ENCODE measurements at regions not wholly inside any gene's neighbourhood (a gene's known extent, or its start where the extent isn't known, plus 50 kb on each side); places are given as distances from the start of the nearest gene placed in this dataset.

DNA sequence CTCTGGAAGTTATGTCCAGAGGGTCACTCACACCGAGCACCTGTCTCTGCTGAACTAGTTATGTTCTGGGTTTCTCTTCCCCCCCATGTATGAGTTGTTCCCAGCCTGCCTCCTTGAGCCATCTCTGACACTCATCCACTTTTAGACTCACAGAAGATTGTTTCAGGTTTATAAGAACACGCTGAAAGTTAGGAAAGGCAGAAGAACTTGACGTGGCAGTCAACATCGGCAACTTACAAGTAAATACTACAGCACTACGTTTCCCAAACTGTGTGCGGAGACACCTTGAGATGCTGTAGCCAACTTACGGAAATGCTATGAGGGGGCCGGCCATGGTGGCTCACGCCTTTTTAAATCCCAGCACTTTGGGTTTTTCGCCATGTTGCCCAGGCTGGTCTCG lies 318.0 kb downstream of the ZNF621 start:
- TF ChIP-seq, protein P1, sequence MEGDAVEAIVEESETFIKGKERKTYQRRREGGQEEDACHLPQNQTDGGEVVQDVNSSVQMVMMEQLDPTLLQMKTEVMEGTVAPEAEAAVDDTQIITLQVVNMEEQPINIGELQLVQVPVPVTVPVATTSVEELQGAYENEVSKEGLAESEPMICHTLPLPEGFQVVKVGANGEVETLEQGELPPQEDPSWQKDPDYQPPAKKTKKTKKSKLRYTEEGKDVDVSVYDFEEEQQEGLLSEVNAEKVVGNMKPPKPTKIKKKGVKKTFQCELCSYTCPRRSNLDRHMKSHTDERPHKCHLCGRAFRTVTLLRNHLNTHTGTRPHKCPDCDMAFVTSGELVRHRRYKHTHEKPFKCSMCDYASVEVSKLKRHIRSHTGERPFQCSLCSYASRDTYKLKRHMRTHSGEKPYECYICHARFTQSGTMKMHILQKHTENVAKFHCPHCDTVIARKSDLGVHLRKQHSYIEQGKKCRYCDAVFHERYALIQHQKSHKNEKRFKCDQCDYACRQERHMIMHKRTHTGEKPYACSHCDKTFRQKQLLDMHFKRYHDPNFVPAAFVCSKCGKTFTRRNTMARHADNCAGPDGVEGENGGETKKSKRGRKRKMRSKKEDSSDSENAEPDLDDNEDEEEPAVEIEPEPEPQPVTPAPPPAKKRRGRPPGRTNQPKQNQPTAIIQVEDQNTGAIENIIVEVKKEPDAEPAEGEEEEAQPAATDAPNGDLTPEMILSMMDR (IDR thresholded peaks at IDR 0.05; ENCODE audit: low read depth, low read length): no peak
- Histone ChIP-seq H3K27me3 (no peaks in the 10 kb centered on the region), H3K9me3 (no peaks in the 10 kb centered on the region), H3K4me3 (ENCODE audit: low read depth, low read length) (no peak overlapping the region), H3K4me1 (no peaks in the 10 kb centered on the region), H3K36me3 (no peaks in the 10 kb centered on the region)
- DNase-seq: no peak

DNA sequence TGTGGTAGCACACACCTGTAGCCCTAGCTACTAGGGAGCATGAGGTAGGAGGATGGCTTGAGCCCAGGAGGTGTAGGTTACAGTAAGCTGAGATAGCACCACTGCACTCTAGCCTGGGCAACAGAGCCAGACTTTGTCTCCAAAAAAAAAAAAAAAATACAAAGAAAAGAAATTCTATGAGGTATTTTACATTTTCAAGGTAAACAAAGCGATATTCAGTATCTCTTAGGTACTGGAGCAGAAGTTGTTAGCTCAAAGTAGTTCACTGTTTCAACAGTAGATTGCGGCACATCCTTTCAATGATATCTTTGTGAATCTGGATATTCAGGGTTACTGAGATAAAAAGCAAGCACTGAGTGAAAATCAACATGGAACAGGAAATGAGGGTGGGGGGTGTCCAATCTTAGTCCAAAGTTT lies 318.5 kb downstream of the ZNF621 start:
- TF ChIP-seq, protein P1 (IDR thresholded peaks at IDR 0.05; ENCODE audit: low read depth, low read length): no peak
- Histone ChIP-seq H3K4me3 (ENCODE audit: low read depth, low read length) (no peak overlapping the region), H3K9me3 (no peaks in the 10 kb centered on the region), H3K27me3 (no peaks in the 10 kb centered on the region), H3K4me1 (no peaks in the 10 kb centered on the region), H3K36me3 (no peaks in the 10 kb centered on the region)
- no peak for DNase-seq

DNA sequence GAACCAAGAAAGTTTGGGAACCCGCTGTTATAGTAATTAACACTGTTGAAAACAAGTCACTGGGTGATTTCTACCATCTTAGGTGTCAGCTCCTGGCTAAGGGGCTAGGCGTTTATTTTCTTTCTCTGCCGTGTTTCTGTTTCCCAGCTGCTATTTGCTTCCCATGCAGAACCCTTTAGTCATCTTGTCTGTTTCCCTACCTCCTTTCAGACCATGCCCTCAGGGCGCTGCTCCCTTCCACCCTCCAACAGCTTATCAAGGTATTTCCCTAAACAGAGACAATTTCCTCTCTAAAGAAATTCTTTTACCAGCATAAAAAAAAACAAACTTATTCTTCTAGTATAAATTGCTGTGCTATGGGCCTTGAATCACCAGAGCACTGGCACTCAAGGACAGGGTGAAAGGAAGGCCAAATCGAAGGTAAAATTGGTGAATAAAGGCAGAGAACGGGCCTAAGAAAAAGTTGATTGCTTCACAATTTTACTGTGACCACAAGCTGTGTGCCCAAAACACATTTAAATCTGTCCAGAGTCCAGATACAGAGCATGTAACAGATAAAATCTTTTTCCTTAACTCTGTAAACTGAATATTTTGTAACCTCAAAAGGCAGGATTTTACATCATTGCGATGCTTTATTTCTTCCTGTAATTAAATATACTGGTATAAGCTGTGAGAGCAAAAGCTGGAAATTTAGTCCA lies 319.2 kb downstream of the ZNF621 start:
- no peaks in the 10 kb centered on the region for H3K36me3 ChIP-seq
- no peaks in the 10 kb centered on the region for H3K9me3 ChIP-seq
- DNase-seq: peak; percentile 38
- H3K4me3 ChIP-seq (ENCODE audit: low read depth, low read length): no peak overlapping the region
- H3K27me3 ChIP-seq: no peaks in the 10 kb centered on the region
- TF ChIP-seq, protein P1 (IDR thresholded peaks at IDR 0.05; ENCODE audit: low read depth, low read length): no peak
- H3K4me1 ChIP-seq: no peaks in the 10 kb centered on the region

DNA sequence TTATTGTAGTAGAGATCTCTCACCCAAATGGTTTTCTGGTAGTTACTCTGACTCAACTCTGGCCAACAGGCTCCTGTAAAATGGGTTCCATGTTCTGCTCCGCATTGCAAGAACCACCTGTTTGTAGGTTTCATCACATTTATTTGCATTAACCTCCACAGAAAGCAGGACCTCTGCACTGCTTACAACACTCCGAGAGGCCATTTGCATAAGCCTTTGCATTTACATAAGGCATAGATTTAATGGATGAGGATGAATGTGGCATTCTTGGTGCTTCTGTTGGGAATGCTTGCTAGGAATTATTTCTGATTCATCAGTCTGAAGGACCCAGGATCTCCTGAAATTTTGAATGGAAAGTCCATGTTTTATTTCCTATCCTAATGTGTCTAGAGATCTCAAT lies 320.1 kb downstream of the ZNF621 start:
- H3K4me1 ChIP-seq: no peaks in the 10 kb centered on the region
- TF ChIP-seq, protein P1 (IDR thresholded peaks at IDR 0.05; ENCODE audit: low read depth, low read length): no peak
- no peak for DNase-seq
- no peaks in the 10 kb centered on the region for H3K36me3 ChIP-seq
- no peaks in the 10 kb centered on the region for H3K27me3 ChIP-seq
- no peaks in the 10 kb centered on the region for H3K9me3 ChIP-seq
- no peak overlapping the region for H3K4me3 ChIP-seq (ENCODE audit: low read depth, low read length)

DNA sequence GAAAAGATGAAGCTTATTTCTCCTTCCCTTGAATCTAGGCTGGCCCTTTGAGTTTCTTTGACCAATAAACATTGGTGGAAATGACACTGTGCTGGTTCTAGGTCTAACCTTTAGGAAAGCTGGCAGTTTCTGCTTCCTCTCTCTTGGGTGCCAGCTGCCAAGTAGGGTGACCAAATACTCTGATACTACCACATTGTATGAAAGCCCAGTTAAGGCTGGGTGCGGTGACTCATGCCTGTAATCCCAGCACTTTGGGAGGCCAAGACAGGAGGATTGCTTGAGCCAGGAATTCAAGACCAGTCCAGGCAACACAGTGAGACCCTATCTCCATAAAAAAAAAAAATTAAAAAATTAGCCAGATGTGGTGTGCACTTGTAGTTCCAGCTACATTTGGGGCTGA lies 320.7 kb downstream of the ZNF621 start:
- no peak overlapping the region for H3K4me3 ChIP-seq (ENCODE audit: low read depth, low read length)

DNA sequence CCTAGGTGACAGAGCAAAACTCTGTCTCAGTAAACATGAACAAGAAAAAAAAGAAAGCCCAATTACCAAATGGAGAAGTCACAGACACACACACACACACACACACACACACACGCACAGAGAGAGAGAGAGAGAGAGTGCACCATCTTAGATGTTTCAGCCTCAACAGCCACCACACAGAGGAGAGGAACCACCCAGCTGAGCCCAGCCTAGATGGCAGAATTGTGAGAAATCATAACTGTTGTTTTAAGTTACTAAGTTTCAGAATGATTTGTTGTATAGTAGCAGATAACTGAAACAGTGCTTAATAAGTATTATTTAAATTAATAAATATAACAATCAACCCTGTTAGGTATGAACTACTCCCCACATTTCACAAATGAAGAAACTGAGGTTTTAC lies 321.2 kb downstream of the ZNF621 start:
- no peaks in the 10 kb centered on the region for H3K27me3 ChIP-seq
- H3K4me1 ChIP-seq: no peaks in the 10 kb centered on the region
- no peak for DNase-seq
- H3K9me3 ChIP-seq: no peaks in the 10 kb centered on the region
- H3K4me3 ChIP-seq (ENCODE audit: low read depth, low read length): no peak overlapping the region
- TF ChIP-seq, protein P1 (IDR thresholded peaks at IDR 0.05; ENCODE audit: low read depth, low read length): no peak
- no peaks in the 10 kb centered on the region for H3K36me3 ChIP-seq

More for the DNA sequence above, 320.7 kb downstream of the ZNF621 start:
- TF ChIP-seq, protein P1 (IDR thresholded peaks at IDR 0.05; ENCODE audit: low read depth, low read length): no peak
- Histone ChIP-seq H3K27me3 (no peaks in the 10 kb centered on the region), H3K4me1 (no peaks in the 10 kb centered on the region), H3K9me3 (no peaks in the 10 kb centered on the region), H3K36me3 (no peaks in the 10 kb centered on the region)
- no peak for DNase-seq
